Activated CD4-positive, alpha-beta T cell treated with anti-CD3 and anti-CD28 coated beads, Interleukin-2, amount 10 ng/mL, durations not matched to agents 7 days and 5 days (primary cell): ENCODE measurements at regions not wholly inside any gene's neighbourhood (a gene's known extent, or its start where the extent isn't known, plus 50 kb on each side); places are given as distances from the start of the nearest gene placed in this dataset.
"Not testable (repeated sequence)": the region's sequence is repeated elsewhere in the genome, so short reads cannot be mapped to it uniquely, and the experiment has no call there.

ENCODE experiments used
- CTCF ChIA-PET: fragments of 350-600 bp; sonication (Branson Sonifier 250); formaldehyde crosslinking; loops from one replicate; lab custom pipeline; 2021; ENCODE audit warnings: antibody characterized with exemption; lab: Charles Lee
- POLR2A ChIA-PET: fragments of 350-600 bp; sonication (Branson Sonifier 250); formaldehyde crosslinking; loops from one replicate; lab custom pipeline; 2021; ENCODE audit warnings: antibody characterized with exemption; lab: Charles Lee
- DNase-seq: peaks from one replicate; pipeline ENCODE4 v3.0.0-alpha.2; 2020
- H3K27ac Mint-ChIP-seq: one replicate; pipeline ENCODE4 v1.8.0; 2021; ENCODE audit warnings: mild to moderate bottlenecking, moderate library complexity, mixed read lengths
- H3K27me3 Mint-ChIP-seq: one replicate; pipeline ENCODE4 v1.8.0; 2021; ENCODE audit warnings: mixed read lengths
- H3K36me3 Mint-ChIP-seq: one replicate; pipeline ENCODE4 v1.8.0; 2021; ENCODE audit warnings: low read depth, mixed read lengths
- H3K4me1 Mint-ChIP-seq: one replicate; pipeline ENCODE4 v1.8.0; 2021; ENCODE audit warnings: mixed read lengths
- H3K4me3 Mint-ChIP-seq: one replicate; pipeline ENCODE4 v1.8.0; 2021; ENCODE audit warnings: mild to moderate bottlenecking, moderate library complexity, mixed read lengths
- H3K9me3 Mint-ChIP-seq: one replicate; pipeline ENCODE4 v1.8.0; 2021; ENCODE audit warnings: mixed read lengths

- Mint-ChIP-seq H3K9me3 (no peaks in the 10 kb centered on the region), H3K4me1 (no peaks in the 10 kb centered on the region), H3K4me3 (no peak overlapping the region), H3K36me3 (no peaks in the 10 kb centered on the region), H3K27ac (no peak overlapping the region), H3K27me3 (no peaks in the 10 kb centered on the region)
- no peak for DNase-seq
- POLR2A ChIA-PET, result no interaction called here
- CTCF ChIA-PET, result no interaction called here
Measured at GRCh38 chr13:54110597-54110996, 1082.0 kb downstream of the OLFM4 start.

GRCh38 chr13:54124700-54125099 lies 1096.1 kb downstream of the OLFM4 start:
- no peak for DNase-seq
- CTCF ChIA-PET, result no interaction called here
- Mint-ChIP-seq H3K27ac (no peak overlapping the region), H3K4me1 (no peaks in the 10 kb centered on the region), H3K27me3 (no peaks in the 10 kb centered on the region), H3K36me3 (no peaks in the 10 kb centered on the region), H3K4me3 (no peak overlapping the region), H3K9me3 (peaks cover 13% of the 10 kb centered on the region)
- POLR2A ChIA-PET, result no interaction called here

- peaks cover 24% of the 10 kb centered on the region for H3K9me3 Mint-ChIP-seq
- CTCF ChIA-PET, H3K36me3 Mint-ChIP-seq, H3K4me3 Mint-ChIP-seq, H3K27me3 Mint-ChIP-seq, H3K4me1 Mint-ChIP-seq, DNase-seq, POLR2A ChIA-PET, H3K27ac Mint-ChIP-seq: not testable (repeated sequence)
Measured at GRCh38 chr13:54130931-54131330, 1102.3 kb downstream of the OLFM4 start.

GRCh38 chr13:54131433-54131832 lies 1102.8 kb downstream of the OLFM4 start:
- H3K4me1 Mint-ChIP-seq, H3K27me3 Mint-ChIP-seq, H3K27ac Mint-ChIP-seq, H3K36me3 Mint-ChIP-seq, CTCF ChIA-PET, POLR2A ChIA-PET, DNase-seq, H3K4me3 Mint-ChIP-seq: not testable (repeated sequence)
- H3K9me3 Mint-ChIP-seq, result peaks cover 24% of the 10 kb centered on the region

- POLR2A ChIA-PET, H3K27ac Mint-ChIP-seq, H3K4me3 Mint-ChIP-seq, CTCF ChIA-PET, H3K27me3 Mint-ChIP-seq, H3K4me1 Mint-ChIP-seq, H3K36me3 Mint-ChIP-seq, DNase-seq: not testable (repeated sequence)
- peaks cover 27% of the 10 kb centered on the region for H3K9me3 Mint-ChIP-seq
Measured at GRCh38 chr13:54132127-54132526, 1103.5 kb downstream of the OLFM4 start.

GRCh38 chr13:54132720-54133119 lies 1104.1 kb downstream of the OLFM4 start:
- not testable (repeated sequence) for DNase-seq, H3K36me3 Mint-ChIP-seq, H3K4me3 Mint-ChIP-seq

GRCh38 chr13:54133746-54134145 lies 1105.1 kb downstream of the OLFM4 start:
- CTCF ChIA-PET, result no interaction called here
- POLR2A ChIA-PET, result no interaction called here

More at GRCh38 chr13:54132720-54133119, 1104.1 kb downstream of the OLFM4 start:
- POLR2A ChIA-PET, CTCF ChIA-PET, H3K27me3 Mint-ChIP-seq, H3K27ac Mint-ChIP-seq, H3K4me1 Mint-ChIP-seq: not testable (repeated sequence)
- peaks cover 27% of the 10 kb centered on the region for H3K9me3 Mint-ChIP-seq

GRCh38 chr13:54144828-54145227 lies 1116.2 kb downstream of the OLFM4 start:
- H3K9me3 Mint-ChIP-seq, result peaks cover 9% of the 10 kb centered on the region

More at GRCh38 chr13:54133746-54134145, 1105.1 kb downstream of the OLFM4 start:
- Mint-ChIP-seq H3K4me3 (no peak overlapping the region), H3K9me3 (peaks cover 21% of the 10 kb centered on the region), H3K27ac (no peak overlapping the region), H3K27me3 (no peaks in the 10 kb centered on the region), H3K36me3 (no peaks in the 10 kb centered on the region), H3K4me1 (no peaks in the 10 kb centered on the region)
- DNase-seq, result no peak

GRCh38 chr13:54150851-54151250 lies 1122.2 kb downstream of the OLFM4 start:
- peaks cover 2% of the 10 kb centered on the region for H3K9me3 Mint-ChIP-seq
- H3K4me1 Mint-ChIP-seq, result no peaks in the 10 kb centered on the region
- no peak overlapping the region for H3K27ac Mint-ChIP-seq
- ChIA-PET POLR2A (no interaction called here), CTCF (no interaction called here)
- no peak overlapping the region for H3K4me3 Mint-ChIP-seq
- H3K27me3 Mint-ChIP-seq, result no peaks in the 10 kb centered on the region
- H3K36me3 Mint-ChIP-seq, result no peaks in the 10 kb centered on the region
- DNase-seq, result no peak

More at GRCh38 chr13:54144828-54145227, 1116.2 kb downstream of the OLFM4 start:
- ChIA-PET CTCF (no interaction called here), POLR2A (no interaction called here)
- no peaks in the 10 kb centered on the region for H3K27me3 Mint-ChIP-seq
- H3K27ac Mint-ChIP-seq, result no peak overlapping the region
- DNase-seq, result no peak
- no peaks in the 10 kb centered on the region for H3K4me1 Mint-ChIP-seq
- H3K4me3 Mint-ChIP-seq, result no peak overlapping the region
- no peaks in the 10 kb centered on the region for H3K36me3 Mint-ChIP-seq

- Mint-ChIP-seq H3K27me3 (no peaks in the 10 kb centered on the region), H3K4me1 (no peaks in the 10 kb centered on the region), H3K36me3 (no peaks in the 10 kb centered on the region), H3K9me3 (peaks cover 16% of the 10 kb centered on the region), H3K27ac (no peak overlapping the region), H3K4me3 (no peak overlapping the region)
- DNase-seq, result no peak
- ChIA-PET POLR2A (no interaction called here), CTCF (no interaction called here)
Measured at GRCh38 chr13:54162069-54162468, 1133.5 kb downstream of the OLFM4 start.

GRCh38 chr13:54165581-54166215 lies 1137.1 kb downstream of the OLFM4 start:
- no peak for DNase-seq
- no peaks in the 10 kb centered on the region for H3K36me3 Mint-ChIP-seq
- no peaks in the 10 kb centered on the region for H3K4me1 Mint-ChIP-seq
- ChIA-PET CTCF (no interaction called here), POLR2A (no interaction called here)
- H3K27me3 Mint-ChIP-seq, result no peaks in the 10 kb centered on the region
- no peak overlapping the region for H3K27ac Mint-ChIP-seq
- H3K9me3 Mint-ChIP-seq, result peaks cover 8% of the 10 kb centered on the region
- H3K4me3 Mint-ChIP-seq, result no peak overlapping the region

GRCh38 chr13:54173996-54174395 lies 1145.4 kb downstream of the OLFM4 start:
- CTCF ChIA-PET, result no interaction called here
- Mint-ChIP-seq H3K36me3 (no peaks in the 10 kb centered on the region), H3K27ac (no peak overlapping the region), H3K27me3 (no peaks in the 10 kb centered on the region), H3K4me3 (no peak overlapping the region), H3K4me1 (no peaks in the 10 kb centered on the region), H3K9me3 (no peaks in the 10 kb centered on the region)
- DNase-seq, result no peak
- POLR2A ChIA-PET, result no interaction called here

GRCh38 chr13:54175466-54175865 lies 1146.9 kb downstream of the OLFM4 start:
- no peaks in the 10 kb centered on the region for H3K36me3 Mint-ChIP-seq
- CTCF ChIA-PET, result no interaction called here
- no peak overlapping the region for H3K27ac Mint-ChIP-seq
- POLR2A ChIA-PET, result no interaction called here
- H3K4me3 Mint-ChIP-seq, result no peak overlapping the region
- no peaks in the 10 kb centered on the region for H3K9me3 Mint-ChIP-seq
- H3K4me1 Mint-ChIP-seq, result no peaks in the 10 kb centered on the region
- H3K27me3 Mint-ChIP-seq, result no peaks in the 10 kb centered on the region
- DNase-seq, result no peak

- H3K9me3 Mint-ChIP-seq, result no peaks in the 10 kb centered on the region
- H3K4me3 Mint-ChIP-seq, result no peak overlapping the region
- ChIA-PET POLR2A (no interaction called here), CTCF (no interaction called here)
- no peaks in the 10 kb centered on the region for H3K27me3 Mint-ChIP-seq
- H3K36me3 Mint-ChIP-seq, result no peaks in the 10 kb centered on the region
- no peak overlapping the region for H3K27ac Mint-ChIP-seq
- DNase-seq, result no peak
- H3K4me1 Mint-ChIP-seq, result no peaks in the 10 kb centered on the region
Measured at GRCh38 chr13:54177466-54177865, 1148.9 kb downstream of the OLFM4 start.
